ENCODE measurements at regions not wholly inside any gene's neighbourhood (a gene's known extent, or its start where the extent isn't known, plus 50 kb on each side); places are given as distances from the start of the nearest gene placed in this dataset.

- TF ChIP-seq CBX3 (IDR thresholded peaks at IDR 0.05; ENCODE audit: low read depth), result no peak
Observed at GRCh38 chrX:138914767-138915166, 203.2 kb upstream of the FGF13 start (continued).

- Histone ChIP-seq H3K4me3 (replicated peaks in 1 of 2; ENCODE audit: low read depth in 1 of 2, low read length in 2 of 2) (no peak overlapping the region), H3K4me1 (ENCODE audit: control insufficient read depth in 1 of 2, insufficient read depth in 2 of 2, low read length in 2 of 2) (no peaks in the 10 kb centered on the region), H4K20me1 (ENCODE audit: insufficient read depth) (no peaks in the 10 kb centered on the region), H3K4me2 (ENCODE audit: low read length) (no peak overlapping the region), H3K9me3 (ENCODE audit: control insufficient read depth in 1 of 2, insufficient read depth in 1 of 2, low read depth in 1 of 2, low read length in 2 of 2) (no peaks in the 10 kb centered on the region; a peak in 1 of 4 replicates), H3K27me3 (ENCODE audit: insufficient read depth, low read length) (no peaks in the 10 kb centered on the region), H3K9me2 (ENCODE audit: insufficient read depth) (no peaks in the 10 kb centered on the region), H3K27ac (ENCODE audit: low read depth, low read length) (no peak overlapping the region), H2AFZ (ENCODE audit: low read depth, low read length, poor library complexity, severe bottlenecking) (no peak overlapping the region), H3K79me2 (ENCODE audit: insufficient read depth, low read length) (no peaks in the 10 kb centered on the region), H3K9ac (ENCODE audit: low read length) (no peak overlapping the region), H3K36me3 (ENCODE audit: control insufficient read depth in 1 of 2, insufficient read depth in 2 of 2, low read length in 2 of 2) (no peaks in the 10 kb centered on the region)
- intact Hi-C loops (cut with micrococcal nuclease), result no loop called here
- TF ChIP-seq SIN3A (IDR thresholded peaks at IDR 0.05; ENCODE audit: low read depth), result no peak
- no peak for TF ChIP-seq FOSL1 (IDR thresholded peaks at IDR 0.05; ENCODE audit: low read depth)
- no peak for TF ChIP-seq EGR1 (IDR thresholded peaks at IDR 0.05; ENCODE audit: low read depth)
- TF ChIP-seq ZFX (IDR thresholded peaks at IDR 0.05), result no peak
- no peak for TF ChIP-seq EZH2phosphoT487 (IDR thresholded peaks at IDR 0.05; ENCODE audit: borderline replicate concordance)
- no peak for TF ChIP-seq ELF1 (IDR thresholded peaks at IDR 0.05; ENCODE audit: borderline replicate concordance, low read depth)
- TF ChIP-seq ATF3 (IDR thresholded peaks at IDR 0.05), result no peak
- no peak for TF ChIP-seq EZH2 (IDR thresholded peaks at IDR 0.05)
- no peak for TF ChIP-seq POLR2A (IDR thresholded peaks at IDR 0.05; ENCODE audit: borderline replicate concordance, extremely low read depth, insufficient read depth, insufficient read length)
- no peak for TF ChIP-seq MAX (IDR thresholded peaks at IDR 0.05)
- no peak for ATAC-seq
- no peak for DNase-seq (ENCODE audit: low read depth, low spot score)
- BruUV-seq (replicated peaks), result no TSS peak
- ChIA-PET CTCF (no interaction called here), POLR2A (no interaction called here), RAD21 (ENCODE audit: low non-redundant PET in 1 of 2, low total read pairs in 2 of 2, uncharacterized antibody in 2 of 2, unreplicated experiment in 2 of 2) (no interaction called here)
Observed at GRCh38 chrX:138908577-138908976, 197.1 kb upstream of the FGF13 start.

Measured in HCT116 (cell line).